ENCODE measurements at regions not wholly inside any gene's neighbourhood (a gene's known extent, or its start where the extent isn't known, plus 50 kb on each side); places are given as distances from the start of the nearest gene placed in this dataset.
A peak's percentile ranks its signal among the peaks of the same experiment; 100 is the strongest.

- DNase-seq = no peak
These were observed 107.1 kb upstream of the BACH2 start for GRCh38 chr6:90403489-90404381.

GRCh38 chr6:90402831-90403192 is 106.2 kb upstream of the BACH2 start:
- no peak for DNase-seq

DNA sequence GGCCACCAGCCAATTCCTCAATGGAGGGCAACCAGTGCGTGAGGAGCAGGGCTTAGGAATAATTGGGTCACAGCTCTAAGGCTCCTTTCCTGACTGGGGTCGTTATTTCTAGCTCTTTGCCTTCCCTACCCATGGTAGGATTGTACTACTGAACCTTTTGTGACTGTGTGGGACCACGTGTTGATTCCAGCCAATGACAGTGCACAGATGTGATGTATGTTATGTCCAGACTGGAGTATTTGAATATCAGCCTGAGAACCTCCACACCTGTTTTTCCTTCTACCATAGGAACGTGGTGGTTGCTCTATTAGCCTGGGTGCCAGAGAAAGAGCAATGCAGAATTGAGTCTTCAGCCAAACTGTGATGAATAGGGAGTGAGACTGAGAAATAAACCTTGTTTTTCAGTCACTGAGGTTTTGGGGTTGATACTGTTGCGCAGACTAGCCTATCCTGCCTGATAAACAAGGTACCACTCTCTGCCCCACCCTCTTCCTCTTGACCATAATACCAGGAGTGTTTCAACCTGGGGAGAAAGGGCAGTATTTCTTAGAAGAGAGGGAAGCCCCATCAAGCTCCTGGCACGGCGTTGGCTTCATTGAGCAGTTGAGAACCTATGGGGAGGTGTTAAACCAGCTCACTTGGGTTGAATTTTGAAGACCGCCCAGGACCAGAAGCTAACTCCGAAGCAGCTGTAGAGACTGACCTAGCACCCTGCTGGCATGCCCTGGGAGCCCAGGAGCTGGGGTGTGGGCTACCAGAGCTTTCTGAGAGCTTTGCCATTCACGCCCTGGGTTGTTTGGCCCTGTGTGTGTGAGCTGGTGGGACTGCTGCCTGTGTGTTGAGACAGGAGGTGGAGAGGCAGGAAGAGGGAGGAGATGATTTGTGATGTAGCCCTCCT is 105.5 kb upstream of the BACH2 start:
- no peak for DNase-seq

- peak in 1 of 51 donors; percentile 20 for DNase-seq
These were observed 103.3 kb upstream of the BACH2 start for GRCh38 chr6:90399970-90400369.

DNA sequence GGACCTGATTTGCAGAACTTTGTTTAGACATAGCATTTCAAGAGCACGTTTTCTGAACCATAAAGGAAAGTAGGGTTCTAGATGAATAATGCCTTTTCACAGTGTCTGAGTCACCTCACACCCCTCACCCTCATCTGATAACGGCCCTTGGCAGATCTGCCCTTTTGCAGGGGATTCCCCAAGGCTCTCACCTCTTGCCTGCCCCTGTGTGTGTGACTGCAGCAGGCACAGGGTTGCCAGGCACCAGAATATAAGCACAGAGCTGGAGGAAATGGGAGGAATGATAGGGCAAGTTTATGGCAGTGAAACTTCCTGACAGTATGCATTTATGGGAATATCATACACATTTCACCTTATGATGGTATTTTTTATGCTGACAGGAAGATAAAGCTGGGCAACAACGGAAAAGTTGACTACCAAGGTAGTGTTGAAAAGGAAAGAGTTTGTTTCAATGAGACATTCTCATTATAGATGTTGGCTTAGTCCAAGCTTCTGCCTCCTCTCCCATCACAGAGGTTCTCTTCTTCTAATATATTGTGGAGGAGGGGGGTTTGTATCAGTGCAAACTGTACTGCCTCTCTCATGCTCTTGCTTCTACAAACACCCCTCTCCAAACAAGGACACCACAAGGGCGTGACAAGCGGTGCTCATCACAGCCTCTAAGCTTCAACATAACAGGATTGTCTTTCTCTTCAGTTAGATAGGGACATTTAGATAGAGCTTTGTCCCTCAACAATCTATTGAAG is 101.5 kb upstream of the BACH2 start:
- DNase-seq = no peak

DNA sequence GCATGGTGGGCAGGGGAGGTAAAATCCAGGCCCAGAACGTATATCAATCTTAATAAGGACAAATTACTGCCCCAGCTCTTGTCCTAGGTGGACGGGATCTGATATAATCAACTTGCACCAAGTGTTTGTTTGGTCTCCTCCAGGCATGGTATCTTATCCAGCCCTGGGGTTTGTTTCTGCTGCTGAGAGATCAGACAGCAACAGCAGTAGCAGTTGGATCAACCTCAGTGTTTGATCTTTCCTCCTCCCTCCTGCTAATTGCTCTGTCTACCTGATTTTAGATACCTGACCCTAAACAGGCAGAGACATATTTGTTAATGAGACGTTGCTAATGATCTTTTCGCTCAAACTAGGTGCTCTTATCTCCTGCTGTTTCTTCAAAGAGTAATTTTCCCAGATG is 100.4 kb upstream of the BACH2 start:
- DNase-seq = no peak

DNA sequence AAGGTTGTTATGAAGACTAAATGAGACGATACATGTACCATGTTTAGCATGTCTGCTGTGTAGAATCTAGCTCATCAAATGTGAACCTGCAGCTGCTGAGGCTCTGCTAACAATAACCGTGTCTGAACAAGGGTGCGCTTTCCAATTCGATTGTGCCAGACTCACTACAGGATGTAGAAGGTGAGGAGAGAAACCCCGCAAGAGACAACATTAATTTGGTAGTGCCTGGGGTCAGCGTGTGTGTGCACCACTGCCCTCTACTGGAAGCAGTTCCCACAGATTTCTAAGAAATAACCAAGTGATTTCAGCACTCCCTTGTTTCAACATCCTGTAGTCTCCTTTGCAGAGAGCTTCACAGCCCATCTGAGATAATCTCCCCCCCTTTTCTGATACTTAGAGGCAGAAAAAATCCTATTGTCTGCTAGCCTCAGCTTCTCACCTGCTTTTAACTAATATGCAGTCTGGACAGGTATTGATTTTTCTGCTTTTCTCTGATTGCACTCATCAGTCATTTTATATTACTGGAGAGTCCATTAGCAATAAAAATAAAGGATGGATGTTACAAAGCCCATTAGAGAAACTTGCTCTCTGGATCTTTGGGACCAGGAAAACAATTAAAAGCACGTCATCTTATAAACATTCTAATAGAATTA is 96.7 kb upstream of the BACH2 start:
- peak in 26 of 51 donors; percentile 1 to 61 (median 19) for DNase-seq

DNA sequence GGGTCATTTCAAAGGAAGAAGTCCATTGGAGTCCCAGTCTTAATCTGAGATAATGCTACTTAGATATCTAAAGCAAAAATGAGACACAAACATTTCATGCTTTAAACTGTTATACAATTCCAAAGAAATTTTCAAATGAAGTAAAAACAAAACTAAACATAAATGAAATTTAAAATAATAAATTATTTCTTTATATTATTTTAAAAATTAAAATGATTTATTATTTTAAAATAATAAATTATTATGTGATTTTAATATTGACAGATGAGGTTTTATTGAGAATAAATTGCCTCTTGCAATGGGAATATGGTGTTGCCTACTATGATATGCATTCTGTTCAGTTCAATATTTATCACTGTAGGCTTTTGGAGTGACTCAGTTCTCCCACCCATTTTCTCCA is 93.7 kb upstream of the BACH2 start:
- no peak for DNase-seq

DNA sequence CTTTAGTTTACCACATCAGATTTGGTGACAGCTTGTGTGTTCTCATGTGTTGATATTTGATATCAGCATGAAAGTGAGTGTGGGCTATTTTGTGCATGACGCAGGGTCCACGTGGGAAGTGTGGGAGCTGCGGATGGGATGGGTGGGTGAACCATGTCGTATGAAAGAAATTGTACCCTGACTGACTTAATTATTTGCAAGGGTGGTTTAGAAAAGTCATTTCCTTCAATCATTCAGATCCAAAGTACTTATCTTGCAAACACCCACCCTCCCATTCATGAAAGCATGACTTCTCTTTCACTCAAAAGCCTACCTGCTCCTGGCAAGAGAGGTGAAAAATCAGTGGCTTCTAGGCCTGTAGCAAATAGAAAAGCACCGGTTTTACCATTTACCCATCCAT is 91.8 kb upstream of the BACH2 start:
- DNase-seq = no peak

DNA sequence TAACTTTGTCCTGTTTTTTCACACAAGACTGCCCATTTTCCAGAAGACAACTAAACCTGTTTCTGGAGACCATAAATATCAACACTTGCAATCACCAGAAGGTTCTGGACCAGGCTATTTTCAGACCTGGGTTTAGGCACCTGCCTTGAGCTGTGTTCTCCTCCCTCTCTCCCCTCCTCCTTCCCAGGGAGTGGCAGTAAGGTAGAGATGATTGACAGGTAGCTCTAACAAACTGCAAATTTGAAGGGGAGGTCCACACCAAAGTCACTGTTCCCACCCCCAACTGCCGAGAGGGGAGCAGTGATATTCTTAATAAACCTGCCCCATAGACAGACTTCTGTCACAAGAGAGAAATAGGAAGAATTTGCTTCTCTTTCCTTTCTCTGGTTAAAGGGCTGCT is 91.2 kb upstream of the BACH2 start:
- no peak for DNase-seq

GRCh38 chr6:90387383-90387775 is 90.7 kb upstream of the BACH2 start:
- no peak for DNase-seq

DNA sequence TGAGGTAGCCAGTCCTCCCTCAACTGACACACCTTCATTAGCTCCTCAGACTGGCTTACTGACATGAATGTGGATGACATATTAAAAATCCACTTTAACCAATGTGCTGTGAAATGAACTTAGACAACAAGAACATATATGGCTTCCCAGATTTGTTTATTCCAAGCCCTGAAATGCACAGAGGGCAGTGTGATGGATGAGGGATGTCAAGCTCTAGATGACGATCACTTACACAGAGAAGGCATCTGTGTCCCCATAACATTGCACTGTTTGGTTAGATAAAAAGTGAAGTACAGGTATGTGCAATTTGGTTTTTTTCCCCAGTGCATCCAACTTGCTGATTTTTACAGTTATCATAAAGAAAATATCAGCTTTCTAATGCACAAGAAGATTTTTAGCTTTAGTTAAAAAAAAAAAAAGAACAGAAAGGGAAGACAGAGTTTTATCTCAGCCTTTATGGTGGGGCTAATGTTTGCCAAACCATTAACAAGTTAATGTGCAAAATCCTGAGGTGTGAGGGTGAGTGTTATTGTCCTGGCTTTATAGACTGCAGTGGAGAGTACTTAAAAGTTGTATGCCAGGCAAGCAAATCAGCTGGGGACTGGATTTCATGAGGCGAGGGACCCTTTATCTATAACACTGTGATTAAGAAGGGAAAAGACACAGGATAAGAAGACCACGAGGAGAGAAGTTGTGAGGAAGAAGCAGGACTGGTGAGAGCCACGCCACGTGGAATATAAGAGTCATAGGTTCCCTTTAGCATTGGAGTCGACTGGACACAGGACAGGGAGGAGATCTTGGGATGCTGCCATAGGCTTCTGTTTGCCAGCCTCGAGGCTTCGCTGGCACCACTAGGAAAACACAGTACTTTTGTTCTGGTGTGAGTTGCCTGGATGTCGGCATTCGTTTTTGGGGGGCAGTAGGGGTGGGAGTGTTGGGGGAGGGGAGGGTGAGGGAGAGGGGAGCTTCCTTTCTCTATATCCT is 90.0 kb upstream of the BACH2 start:
- peak in 7 of 51 donors; percentile 2 to 21 (median 6) for DNase-seq

DNA sequence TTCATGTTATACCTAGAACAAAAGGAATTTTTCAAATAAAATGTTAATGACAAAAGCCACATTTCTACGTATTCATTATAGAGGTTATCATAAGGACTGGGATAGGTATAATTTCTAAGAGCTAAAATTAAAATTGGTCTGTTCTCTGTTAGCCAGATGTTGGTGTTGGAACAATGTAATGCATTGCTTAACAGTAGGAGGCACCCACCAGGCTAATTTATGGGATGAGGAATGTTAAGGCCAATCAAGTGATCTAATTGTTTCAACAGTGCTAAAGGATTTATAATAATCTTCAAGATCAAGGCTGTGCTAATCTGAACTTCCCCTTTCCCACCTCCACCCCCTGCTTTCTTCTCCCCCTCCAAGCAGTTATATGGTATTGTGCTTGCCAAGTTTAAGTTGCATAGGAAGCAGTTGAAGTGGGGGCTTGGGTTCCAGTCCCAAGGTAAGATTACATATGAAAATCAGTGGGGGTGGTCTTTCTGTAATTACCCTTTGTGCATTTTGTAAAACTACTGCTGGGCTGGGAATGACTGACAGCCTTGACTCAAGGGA is 89.2 kb upstream of the BACH2 start:
- DNase-seq = no peak

DNA sequence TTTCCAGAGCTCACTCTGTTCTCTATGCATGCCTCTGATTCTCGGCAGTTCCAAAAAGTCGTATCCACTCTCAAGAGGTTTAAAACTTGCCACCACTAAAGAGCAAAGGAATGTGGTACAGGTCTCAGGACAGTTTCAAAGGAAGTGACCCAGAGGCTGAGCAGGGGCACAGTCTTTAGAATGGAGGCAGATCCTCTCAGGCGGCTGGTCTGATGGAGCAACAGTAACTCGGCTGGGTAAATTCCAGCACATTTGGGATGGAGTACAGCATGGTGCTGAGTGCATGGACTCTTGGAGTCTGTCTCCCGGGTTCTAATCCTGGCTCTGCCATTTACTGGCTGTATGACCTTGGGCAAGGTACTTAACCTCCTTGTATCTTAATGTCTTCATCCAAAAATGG is 88.1 kb upstream of the BACH2 start:
- DNase-seq = no peak

DNA sequence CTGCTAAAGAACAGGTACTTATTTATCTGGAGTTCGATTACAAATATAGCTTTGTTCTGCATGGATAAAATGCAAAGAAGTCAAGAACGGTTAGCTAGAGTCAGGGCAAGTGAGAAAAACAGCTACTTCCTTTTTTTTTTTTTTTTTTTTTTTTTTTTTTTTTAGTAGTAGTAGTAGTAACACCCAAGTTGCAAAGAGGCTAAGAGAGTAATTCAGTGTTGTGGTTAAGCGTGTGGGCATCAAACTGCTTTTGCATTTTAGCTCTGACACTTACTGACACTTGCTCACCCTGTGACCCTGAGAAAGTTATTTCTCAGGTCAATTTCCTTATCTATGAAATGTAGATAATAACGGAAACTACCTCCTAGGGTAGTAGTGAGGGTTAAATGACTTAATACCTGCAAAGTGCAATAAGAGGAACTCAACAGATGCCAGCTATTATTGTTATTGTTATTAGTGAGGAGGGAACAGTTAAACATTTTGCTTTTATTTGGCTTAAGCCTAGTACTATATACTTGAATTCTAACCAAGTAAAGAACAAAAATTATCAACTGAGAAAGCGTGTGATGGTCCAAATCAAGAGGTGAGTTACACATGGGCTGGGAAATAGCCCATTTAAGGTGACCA is 86.7 kb upstream of the BACH2 start:
- DNase-seq = no peak

DNA sequence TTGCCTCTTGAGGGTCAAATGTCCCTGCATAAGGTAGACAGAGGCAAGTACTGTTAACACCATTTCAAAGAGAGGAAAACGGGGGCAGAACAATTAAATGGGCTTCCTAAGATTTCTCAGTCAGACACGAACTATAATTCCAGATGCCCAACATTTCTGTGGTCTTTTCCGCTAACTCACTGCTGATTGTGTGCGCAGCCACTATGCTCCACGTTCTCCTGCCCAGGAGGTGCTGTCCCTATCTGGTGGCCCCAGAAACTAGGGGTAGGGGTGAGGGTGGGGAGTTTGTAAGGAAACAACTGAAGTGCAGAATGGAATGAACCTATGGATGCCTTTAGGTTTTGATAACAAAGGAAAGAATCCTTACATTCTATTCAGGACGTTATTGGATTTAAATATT is 86.1 kb upstream of the BACH2 start:
- no peak for DNase-seq

GRCh38 chr6:90375681-90376439 is 79.2 kb upstream of the BACH2 start:
- peak in 1 of 51 donors; percentile 5 for DNase-seq

- no peak for DNase-seq
These were observed 77.6 kb upstream of the BACH2 start for GRCh38 chr6:90374201-90374600.

All from hypothalamus (tissue), 51 donors.